Liver (tissue), 3 donors: ENCODE measurements at regions not wholly inside any gene's neighbourhood (a gene's known extent, or its start where the extent isn't known, plus 50 kb on each side); places are given as distances from the start of the nearest gene placed in this dataset.

Source experiments
- CTCF ChIP-seq: fragments of 150-350 bp; IDR thresholded peaks from 2 replicates; pipeline ENCODE4 v1.5.1; 2017; ENCODE audit warnings: improper control_type of control experiment, low read depth, low read length; ENCODE audit not compliant: missing input control
- GABPA ChIP-seq, 2 donors: IDR thresholded peaks in 1 of 2; conservative IDR thresholded peaks in 1 of 2; 2 replicates each; pipeline ENCODE4 v1.6.1; 2016; ENCODE audit warnings: antibody characterized with exemption in 2 of 2, mild to moderate bottlenecking in 1 of 2, moderate library complexity in 1 of 2
- JUND ChIP-seq, 2 donors: IDR thresholded peaks; 2 replicates each; pipeline ENCODE4 v1.6.1; 2016; ENCODE audit warnings: antibody characterized with exemption in 2 of 2
- TAF1 ChIP-seq: conservative IDR thresholded peaks from 2 replicates; pipeline ENCODE4 v1.6.1; 2016; ENCODE audit warnings: antibody characterized with exemption, mild to moderate bottlenecking
- YY1 ChIP-seq: IDR thresholded peaks from 2 replicates; pipeline ENCODE4 v1.6.1; 2016; ENCODE audit warnings: antibody characterized with exemption, mild to moderate bottlenecking
- ZBTB33 ChIP-seq: IDR thresholded peaks from 2 replicates; pipeline ENCODE4 v1.6.1; 2016; ENCODE audit warnings: antibody characterized with exemption
- donor health status: healthy.
- donor health status: healthy.

GRCh38 chr1:70542856-70543255 lies 131.8 kb downstream of the CTH start:
- no peak for TF ChIP-seq JUND (IDR thresholded peaks at IDR 0.05)
- no peak for TF ChIP-seq CTCF
- TF ChIP-seq YY1, result no peak
- no peak for TF ChIP-seq TAF1
- no peak for TF ChIP-seq ZBTB33
- no peak for TF ChIP-seq GABPA (IDR thresholded peaks at IDR 0.05 in 1 of 2, conservative IDR thresholded peaks at IDR 0.05 in 1 of 2)
